ENCODE measurements at regions not wholly inside any gene's neighbourhood (a gene's known extent, or its start where the extent isn't known, plus 50 kb on each side); places are given as distances from the start of the nearest gene placed in this dataset.

GRCh38 chr22:49372111-49372529, 455.6 kb downstream of the BRD1 start:
- TF ChIP-seq EZH2 (IDR thresholded peaks at IDR 0.05): no peak
- no peak for TF ChIP-seq POLR2AphosphoS5 (IDR thresholded peaks at IDR 0.05; ENCODE audit: borderline replicate concordance, low read depth, low read length)
